Hepatic stellate cell (primary cell): ENCODE measurements at regions not wholly inside any gene's neighbourhood (a gene's known extent, or its start where the extent isn't known, plus 50 kb on each side); places are given as distances from the start of the nearest gene placed in this dataset.
"Not testable (repeated sequence)": the region's sequence is repeated elsewhere in the genome, so short reads cannot be mapped to it uniquely, and the experiment has no call there.

Source experiments
- DNase-seq: peaks from one replicate; pipeline ENCODE4 v3.0.0; 2011; ENCODE audit warnings: low spot score

GRCh38 chr12:66733321-66733720, 54.4 kb upstream of the GRIP1 start:
- no peak for DNase-seq

- no peak for DNase-seq
Observed at GRCh38 chr12:66733839-66734238, 55.0 kb upstream of the GRIP1 start.

- DNase-seq, result no peak
Observed at GRCh38 chr12:66735275-66735674, 56.4 kb upstream of the GRIP1 start.

- no peak for DNase-seq
Observed at GRCh38 chr12:66736931-66737330, 58.1 kb upstream of the GRIP1 start.

GRCh38 chr12:66739266-66739665, 60.4 kb upstream of the GRIP1 start:
- no peak for DNase-seq

GRCh38 chr12:66739940-66740651, 61.2 kb upstream of the GRIP1 start:
- no peak for DNase-seq

- no peak for DNase-seq
Observed at GRCh38 chr12:66740732-66741131, 61.9 kb upstream of the GRIP1 start.

GRCh38 chr12:66741919-66742318, 63.0 kb upstream of the GRIP1 start:
- DNase-seq, result no peak

- no peak for DNase-seq
Observed at GRCh38 chr12:66742508-66743367, 63.9 kb upstream of the GRIP1 start.

GRCh38 chr12:66744461-66744860, 65.6 kb upstream of the GRIP1 start:
- no peak for DNase-seq

- DNase-seq, result no peak
Observed at GRCh38 chr12:66744956-66745383, 66.1 kb upstream of the GRIP1 start.

- no peak for DNase-seq
Observed at GRCh38 chr12:66746489-66747201, 67.8 kb upstream of the GRIP1 start.

- no peak for DNase-seq
Observed at GRCh38 chr12:66751432-66752113, 72.7 kb upstream of the GRIP1 start.

GRCh38 chr12:66753810-66754209, 74.9 kb upstream of the GRIP1 start:
- no peak for DNase-seq

- DNase-seq, result no peak
Observed at GRCh38 chr12:66755727-66756395, 77.0 kb upstream of the GRIP1 start.

- no peak for DNase-seq
Observed at GRCh38 chr12:66756631-66757030, 77.8 kb upstream of the GRIP1 start.

- DNase-seq, result not testable (repeated sequence)
Observed at GRCh38 chr12:66760122-66760521, 81.2 kb upstream of the GRIP1 start.

- no peak for DNase-seq
Observed at GRCh38 chr12:66763467-66763866, 84.6 kb upstream of the GRIP1 start.

GRCh38 chr12:66765204-66765603, 86.3 kb upstream of the GRIP1 start:
- no peak for DNase-seq

- no peak for DNase-seq
Observed at GRCh38 chr12:66767536-66767935, 88.7 kb upstream of the GRIP1 start.

- no peak for DNase-seq
Observed at GRCh38 chr12:66768293-66768692, 89.4 kb upstream of the GRIP1 start.

GRCh38 chr12:66774929-66775328, 96.1 kb upstream of the GRIP1 start:
- DNase-seq, result no peak
